ENCODE measurements at regions not wholly inside any gene's neighbourhood (a gene's known extent, or its start where the extent isn't known, plus 50 kb on each side); places are given as distances from the start of the nearest gene placed in this dataset.
"Not testable (repeated sequence)": the region's sequence is repeated elsewhere in the genome, so short reads cannot be mapped to it uniquely, and the experiment has no call there.

- DNase-seq, result no peak
Measured at GRCh38 chr11:69887330-69887729, 68.1 kb upstream of the FGF3 start.

- no peak for DNase-seq
Measured at GRCh38 chr11:69887841-69888427, 68.7 kb upstream of the FGF3 start.

GRCh38 chr11:69888483-69889181 lies 69.4 kb upstream of the FGF3 start:
- DNase-seq, result peak; percentile 42

- no peak for DNase-seq
Measured at GRCh38 chr11:69889400-69890318, 70.4 kb upstream of the FGF3 start.

DNA sequence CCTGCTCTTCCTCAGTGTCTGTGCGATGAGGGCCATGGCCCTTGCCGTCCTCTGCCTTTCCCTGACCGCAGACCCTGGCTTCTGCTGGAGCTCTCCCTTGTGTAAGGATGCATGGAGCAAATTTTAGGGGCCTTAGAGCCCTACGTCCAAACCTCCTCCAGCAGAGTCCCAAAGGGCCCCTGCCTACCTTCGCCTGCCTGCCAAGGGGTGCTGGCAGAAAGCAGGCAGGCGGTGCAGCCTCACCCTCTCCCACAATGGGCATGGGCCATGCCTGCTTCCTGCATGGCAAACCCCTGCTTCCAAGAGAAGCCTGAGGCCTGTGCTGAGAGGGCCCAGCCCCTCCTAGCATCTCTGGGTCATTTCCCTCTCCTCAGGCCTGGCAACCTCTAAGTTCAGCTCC lies 71.3 kb upstream of the FGF3 start:
- DNase-seq, result no peak

DNA sequence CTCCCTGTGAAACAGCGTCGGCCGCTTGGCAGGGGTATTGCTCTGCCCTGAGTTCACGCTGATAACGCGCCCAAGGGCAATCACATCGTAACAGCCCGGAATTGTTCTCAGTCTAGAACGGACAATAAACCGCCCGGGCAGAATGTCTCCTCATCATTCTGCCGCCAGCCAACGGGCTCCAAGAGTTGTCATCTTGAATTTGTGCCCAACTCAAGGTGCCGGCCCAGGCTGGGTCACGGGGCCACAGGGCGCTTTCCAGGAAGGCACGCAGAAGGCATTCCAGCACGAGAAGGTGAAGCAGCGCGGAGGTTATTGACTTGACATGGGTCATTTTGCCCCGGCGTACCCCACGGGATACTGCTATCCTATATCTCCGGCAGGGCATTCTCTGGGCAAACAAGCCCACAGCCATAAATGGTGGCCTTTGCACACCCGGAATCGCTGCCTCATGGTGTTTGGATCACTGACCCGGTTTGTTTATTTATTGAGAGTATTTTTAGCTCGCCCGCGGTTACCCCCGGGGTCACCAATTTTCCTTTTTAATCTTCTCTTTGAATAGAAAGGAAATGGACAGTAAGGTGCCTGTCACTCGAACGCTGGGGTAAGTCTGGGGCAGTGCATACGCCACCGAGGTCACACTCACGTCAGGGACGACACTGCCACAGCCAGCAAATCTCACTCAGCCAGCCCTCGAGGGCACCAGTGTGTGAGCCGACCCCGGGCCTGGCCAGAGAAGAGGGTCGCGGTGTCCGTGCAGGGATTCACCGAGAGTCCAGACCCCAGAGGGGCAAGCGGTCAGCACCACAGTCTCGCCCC lies 72.4 kb upstream of the FGF3 start:
- no peak for DNase-seq

- DNase-seq, result no peak
Measured at GRCh38 chr11:69892237-69892985, 73.2 kb upstream of the FGF3 start.

DNA sequence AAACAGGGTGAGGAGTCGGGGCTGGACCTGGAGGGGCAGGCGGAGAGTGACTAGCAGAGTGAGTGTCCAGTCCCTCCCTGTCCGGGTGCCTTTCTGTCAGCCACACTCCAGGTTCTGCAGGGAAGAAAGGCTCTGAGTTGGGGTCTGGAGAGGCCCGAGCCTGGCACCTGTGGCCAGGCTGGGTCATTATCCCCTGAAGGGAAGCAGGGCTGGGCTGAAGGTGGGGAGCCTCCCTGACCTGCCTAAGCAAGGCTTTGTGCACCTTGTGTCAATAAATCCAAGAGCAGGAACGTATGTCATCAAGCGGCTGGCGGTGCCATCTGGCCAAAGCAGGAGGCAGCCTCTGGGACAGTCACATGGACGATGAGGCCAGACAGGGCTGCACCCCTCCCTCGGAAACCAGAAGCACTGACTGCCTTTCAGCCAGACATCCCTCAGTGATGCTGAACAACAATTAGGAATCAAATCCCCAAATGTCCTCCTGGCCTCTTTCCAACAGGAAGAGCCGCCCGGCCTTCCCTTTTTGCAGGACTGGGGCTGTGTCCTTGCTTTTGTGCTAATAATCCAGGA lies 73.9 kb upstream of the FGF3 start:
- no peak for DNase-seq

- no peak for DNase-seq
Measured at GRCh38 chr11:69893631-69894030, 74.4 kb upstream of the FGF3 start.

GRCh38 chr11:69894181-69894611 lies 75.0 kb upstream of the FGF3 start:
- DNase-seq, result no peak

DNA sequence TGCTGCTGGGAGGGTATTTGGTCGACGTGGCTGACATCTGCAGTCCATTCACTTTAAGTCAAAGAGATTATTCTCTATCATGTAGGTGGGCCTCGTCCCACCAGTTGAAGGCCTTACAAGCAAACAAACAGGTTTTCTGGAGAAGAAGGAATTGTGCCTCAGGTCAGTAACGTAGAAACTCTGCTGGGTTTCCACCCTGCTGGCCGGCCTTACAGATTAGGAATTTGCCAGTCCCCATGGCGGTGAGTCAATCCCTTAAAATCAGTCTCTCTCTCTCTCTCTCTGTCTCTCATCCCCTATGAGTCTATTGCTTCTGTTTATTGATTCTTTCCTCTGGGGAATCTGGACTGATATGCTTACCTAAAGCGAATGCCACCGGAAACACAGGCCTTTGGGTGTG lies 75.4 kb upstream of the FGF3 start:
- DNase-seq, result no peak

DNA sequence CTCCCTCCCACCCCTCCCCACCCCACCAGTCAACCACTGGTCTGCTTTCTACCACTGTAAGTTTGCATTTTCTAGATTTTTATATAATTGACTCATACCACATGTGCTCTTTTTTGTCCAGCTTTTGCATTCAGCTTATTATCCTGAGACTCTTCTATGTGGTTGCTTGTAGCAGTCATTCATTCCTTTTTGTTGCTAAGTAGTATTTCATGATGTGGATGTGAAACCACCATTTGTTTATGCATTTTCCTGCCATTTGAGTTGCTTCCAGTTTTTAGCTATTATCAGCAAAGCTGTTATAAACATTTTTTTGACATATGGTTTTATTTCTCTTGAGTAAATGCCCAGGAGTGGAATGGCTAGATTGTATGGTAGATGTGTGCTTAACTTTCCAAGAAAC lies 77.0 kb upstream of the FGF3 start:
- DNase-seq, result no peak

DNA sequence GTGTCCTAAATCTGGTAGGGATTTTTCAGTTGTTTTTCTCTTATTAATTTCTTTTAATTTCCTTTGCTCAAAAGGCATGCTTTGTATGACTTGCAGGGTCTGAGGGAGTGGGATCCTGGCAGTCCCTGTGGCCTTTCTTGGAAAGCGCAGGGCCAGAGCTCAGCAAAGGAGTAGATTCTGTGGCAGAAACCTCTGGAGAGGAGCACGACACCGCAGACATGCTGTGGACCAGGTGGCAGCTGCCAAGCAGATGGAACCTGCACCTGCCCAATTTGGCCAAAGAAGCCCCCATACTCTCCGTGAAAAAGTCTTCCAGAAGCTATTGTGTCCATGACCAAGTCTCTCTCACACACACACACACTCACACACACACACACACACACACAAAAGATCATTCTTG lies 78.9 kb upstream of the FGF3 start:
- DNase-seq, result no peak

DNA sequence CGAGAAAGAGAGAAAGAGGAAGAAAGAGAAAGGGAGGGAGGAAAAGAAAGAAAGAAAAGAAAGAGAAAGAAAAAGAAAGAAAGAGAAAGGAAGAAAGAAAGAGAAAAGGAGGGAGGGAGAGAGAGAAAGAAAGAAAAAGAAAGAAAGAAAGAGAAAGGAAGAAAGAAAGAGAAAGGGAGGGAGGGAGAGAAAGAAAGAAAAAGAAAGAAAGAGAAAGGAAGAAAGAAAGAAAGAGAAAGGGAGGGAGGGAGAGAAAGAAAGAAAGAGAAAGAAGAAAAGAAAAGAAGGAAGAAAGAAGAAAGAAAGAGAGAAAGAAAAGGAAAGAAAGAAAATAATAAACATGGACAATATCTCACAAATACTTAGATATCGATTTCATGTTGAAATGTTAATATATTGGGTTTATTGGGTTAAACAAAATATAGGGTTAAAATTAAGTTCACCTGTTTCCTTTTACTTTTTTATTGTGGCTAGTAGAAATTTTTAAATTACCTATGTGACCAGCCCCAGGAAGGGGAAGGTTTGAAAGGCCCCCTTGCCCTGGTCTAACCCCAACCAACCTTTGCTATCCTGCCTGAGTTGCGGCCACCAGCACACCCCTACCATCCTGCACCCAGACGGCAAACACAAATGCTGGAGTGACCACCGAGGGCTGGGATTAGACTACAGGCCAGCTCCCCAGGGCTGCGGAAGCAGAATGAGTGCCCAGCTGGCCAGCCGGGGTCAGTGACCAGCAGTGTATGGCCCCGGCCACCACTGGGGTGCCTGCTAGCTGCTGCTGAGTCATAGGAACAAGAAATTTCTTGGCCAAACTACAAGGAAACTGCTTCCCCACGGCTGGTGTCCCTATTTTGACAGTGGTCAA lies 81.0 kb upstream of the FGF3 start:
- DNase-seq, result no peak

GRCh38 chr11:69900822-69901302 lies 81.6 kb upstream of the FGF3 start:
- DNase-seq, result not testable (repeated sequence)

- no peak for DNase-seq
Measured at GRCh38 chr11:69902337-69902736, 83.1 kb upstream of the FGF3 start.

DNA sequence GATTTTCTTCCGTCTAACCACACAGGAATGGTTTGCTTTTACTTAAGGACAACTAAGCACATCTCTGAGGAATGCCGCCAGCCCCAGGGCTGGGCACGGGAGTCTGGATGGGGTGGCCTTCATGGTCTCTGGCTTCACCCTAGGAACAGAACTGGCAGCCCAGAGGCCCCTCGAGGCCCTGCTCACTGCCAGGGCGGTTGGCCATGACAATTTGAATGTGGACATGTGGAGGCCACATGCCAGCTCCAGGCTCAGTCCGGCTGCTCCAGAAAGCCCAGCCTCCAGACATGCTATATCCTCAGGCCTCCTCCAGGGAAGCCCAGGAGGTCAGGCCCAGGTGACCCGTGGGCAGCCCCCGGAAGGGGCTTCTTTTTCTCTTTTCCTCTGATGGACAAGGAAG lies 84.0 kb upstream of the FGF3 start:
- no peak for DNase-seq

GRCh38 chr11:69904161-69904973 lies 85.2 kb upstream of the FGF3 start:
- no peak for DNase-seq

DNA sequence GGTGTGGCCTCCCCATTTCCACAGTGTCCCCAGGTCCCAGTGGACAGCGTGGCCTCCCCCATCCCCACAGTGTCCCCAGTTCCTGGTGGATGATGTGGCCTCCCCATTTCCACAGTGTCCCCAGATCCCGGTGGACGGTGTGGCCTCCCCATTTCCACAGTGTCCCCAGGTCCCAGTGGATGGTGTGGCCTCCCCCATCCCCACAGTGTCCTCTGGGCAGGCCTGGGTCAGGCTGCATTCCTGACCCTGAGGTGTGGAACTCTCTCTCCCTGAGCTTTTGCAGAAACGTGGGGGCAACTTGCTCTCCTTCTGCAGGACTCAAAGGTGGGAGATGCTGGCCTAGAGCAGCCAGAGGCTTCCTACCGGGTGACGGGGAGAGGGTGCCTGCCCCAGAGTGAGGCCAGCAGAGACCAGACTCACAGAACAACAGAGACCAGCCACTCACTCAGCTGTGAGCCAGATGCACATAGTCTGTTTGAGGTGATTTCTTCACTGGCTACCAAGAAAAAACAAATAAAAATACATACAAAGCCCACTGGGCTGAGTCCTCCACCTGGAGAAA lies 85.8 kb upstream of the FGF3 start:
- DNase-seq, result no peak

Measured in activated effector memory CD4-positive, alpha-beta T cell treated with Interleukin-2 at 50 U/mL for 16 hours (primary cell).